ENCODE measurements at regions not wholly inside any gene's neighbourhood (a gene's known extent, or its start where the extent isn't known, plus 50 kb on each side); places are given as distances from the start of the nearest gene placed in this dataset.

- TF ChIP-seq CTCF (conservative IDR thresholded peaks at IDR 0.05): peak; percentile 21
- no peak for TF ChIP-seq ZFX (IDR thresholded peaks at IDR 0.05)
These were observed 706.9 kb upstream of the TMEM132C start for GRCh38 chr12:127560041-127560478.
